ENCODE measurements at regions not wholly inside any gene's neighbourhood (a gene's known extent, or its start where the extent isn't known, plus 50 kb on each side); places are given as distances from the start of the nearest gene placed in this dataset.
"Not testable (repeated sequence)": the region's sequence is repeated elsewhere in the genome, so short reads cannot be mapped to it uniquely, and the experiment has no call there.

DNA sequence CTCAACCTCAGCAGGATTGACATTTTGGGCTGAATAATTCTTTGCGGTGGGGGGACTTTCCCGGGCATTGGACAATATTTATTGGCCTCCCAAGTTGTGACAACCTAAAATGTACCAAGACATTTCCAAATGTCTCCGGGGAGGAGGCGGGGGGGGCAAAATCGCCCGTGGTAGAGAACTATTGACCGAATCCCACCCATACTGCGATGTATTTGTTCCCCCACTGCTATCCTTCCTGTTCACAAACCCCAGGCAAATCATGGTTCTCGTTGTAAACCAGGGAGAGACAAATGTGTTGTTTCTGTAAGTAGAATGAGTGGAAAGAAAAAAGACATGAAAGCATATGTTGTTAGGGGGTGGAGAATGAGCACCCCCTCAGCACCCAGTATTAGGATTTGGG is 141.9 kb downstream of the PSAT1 start:
- no peak for FAIRE-seq

DNA sequence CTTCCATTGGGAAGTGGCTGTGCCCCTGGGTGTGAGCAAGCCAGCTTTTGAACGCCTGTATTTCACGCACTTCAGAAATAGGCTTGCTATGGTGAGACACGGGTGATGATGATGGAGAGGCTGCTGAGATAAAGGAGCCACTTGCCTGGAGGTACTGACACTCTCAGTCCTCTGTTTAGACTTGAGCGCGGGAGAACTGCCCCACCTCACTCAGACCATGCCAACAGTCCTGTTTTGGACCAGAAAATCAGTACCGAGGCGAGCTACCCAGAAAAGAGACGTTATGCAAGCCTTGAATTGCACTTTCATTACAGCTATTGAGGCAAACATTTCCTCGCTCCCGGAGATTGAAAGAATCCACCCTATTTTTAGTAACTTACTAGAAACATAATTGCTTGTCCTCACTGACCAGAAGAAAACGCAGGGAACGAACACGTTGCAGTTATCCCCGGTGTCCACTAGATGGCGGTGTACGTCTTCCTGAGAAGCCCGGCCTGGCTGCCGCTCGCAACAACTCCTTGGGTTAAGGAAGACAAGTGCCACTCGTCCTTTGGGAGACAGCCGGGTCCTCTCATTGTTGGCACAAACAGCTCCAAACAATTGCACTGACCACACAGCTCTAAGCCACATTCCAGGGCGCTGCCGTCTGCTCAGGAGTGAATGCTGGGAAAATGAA is 142.4 kb downstream of the PSAT1 start:
- no peak for FAIRE-seq

DNA sequence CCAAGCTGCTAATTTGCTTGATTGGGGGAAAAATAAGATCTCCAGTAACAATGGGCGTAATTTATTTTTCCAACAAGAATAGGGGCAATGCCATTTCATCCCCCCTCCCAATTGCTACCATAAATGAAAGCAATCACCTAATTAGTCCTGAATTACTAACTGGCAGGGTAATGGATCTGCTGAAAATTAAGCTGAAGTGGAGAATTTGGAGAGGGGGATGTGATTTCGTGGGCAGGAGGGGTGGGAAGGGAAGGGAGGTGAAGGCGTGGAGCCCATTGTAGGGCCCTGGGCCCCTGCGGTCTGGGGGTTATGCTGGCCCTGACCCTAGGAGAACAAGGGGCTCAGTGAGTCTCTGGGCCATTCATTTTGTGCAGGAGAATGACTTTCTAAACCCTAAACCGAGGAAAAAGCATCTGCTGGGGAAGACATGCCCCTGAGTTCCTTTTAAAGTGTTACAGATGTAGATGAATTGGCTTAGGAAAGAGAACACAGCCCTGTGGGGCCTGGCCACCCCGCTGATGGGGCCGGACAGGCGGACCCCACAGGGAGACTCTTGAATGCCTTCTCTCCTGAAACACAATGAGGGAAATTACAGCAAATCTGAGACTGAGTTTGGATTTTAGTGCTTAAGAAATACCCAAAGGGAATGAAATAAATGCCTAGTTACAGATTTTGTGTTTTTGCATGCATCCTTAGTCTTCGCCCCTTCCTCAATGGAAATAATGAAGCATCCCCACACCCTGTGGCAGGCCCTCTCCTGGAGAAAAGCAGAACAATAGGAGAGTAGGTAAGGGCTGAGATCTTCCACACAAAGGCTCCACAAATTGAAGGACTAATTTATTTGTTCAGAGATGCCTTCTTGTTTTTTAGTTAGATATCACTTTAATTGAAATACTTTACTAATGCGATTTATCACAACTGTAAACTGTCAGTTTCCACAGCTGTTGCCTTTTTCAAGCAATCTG is 143.2 kb downstream of the PSAT1 start:
- peak; percentile 99 for FAIRE-seq

DNA sequence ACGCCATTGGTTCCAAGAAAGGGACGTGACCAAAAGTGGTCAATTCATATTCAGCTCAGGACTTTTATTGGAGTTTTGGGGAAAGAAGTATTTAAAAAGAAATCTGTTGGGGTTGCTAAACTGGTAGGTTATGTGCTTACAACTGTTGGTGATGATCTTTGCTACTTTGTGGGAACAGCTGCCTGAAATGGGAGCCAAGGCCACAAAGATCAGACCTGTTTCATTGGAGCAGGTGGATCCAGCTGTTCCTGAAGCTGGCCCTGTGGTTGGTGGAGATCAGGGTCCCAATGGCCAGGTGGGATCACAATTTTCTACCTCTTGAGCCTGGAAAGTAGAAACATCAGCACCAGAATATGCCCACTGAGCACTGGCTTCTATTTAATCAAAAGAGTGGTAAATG is 144.5 kb downstream of the PSAT1 start:
- no peak for FAIRE-seq

DNA sequence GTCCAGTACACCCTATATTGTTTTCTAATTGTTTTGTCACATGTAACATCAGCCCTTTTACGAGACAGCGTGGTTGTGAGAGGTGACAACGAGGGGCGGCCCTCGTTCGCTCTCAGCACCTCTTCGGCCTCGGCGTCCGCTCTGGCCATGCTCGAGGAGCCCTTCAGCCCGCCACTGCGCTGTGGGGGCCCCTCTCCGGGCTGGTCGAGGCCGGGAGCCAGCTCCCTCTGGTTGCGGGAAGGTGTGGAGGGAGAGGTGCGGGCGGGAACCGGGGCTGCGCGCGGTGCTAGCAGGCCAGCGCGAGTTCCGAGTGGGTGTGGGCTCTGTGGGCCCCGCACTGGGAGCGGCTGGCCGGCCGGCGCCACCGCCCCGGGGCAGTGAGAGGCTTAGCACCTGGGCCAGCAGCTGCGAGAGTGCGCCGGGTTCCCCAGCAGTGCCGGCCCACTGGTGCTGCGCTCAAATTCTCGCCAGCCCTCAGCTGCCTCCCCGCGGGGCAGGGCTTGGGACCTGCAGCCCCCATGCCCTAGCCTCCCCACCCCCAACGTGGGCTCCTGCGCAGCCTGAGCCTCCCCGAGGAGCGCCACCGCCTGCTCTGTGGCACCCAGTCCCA is 145.0 kb downstream of the PSAT1 start:
- FAIRE-seq, result no peak

DNA sequence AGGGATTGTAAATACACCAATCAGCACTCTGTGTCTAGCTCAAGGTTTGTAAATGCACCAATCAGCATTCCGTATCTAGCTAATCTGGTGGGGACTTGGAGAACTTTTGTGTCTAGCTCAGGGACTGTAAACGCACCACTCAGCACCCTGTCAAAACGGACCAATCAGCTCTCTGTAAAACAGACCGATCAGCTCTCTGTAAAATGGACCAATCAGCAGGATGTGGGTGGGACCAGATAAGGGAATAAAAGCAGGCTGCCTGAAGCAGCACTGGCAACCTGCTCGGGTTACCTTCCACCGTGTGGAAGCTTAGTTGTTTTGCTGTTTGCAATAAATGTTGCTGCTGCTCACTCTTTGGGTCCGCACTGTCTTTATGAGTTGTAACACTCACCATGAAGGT is 145.7 kb downstream of the PSAT1 start:
- not testable (repeated sequence) for FAIRE-seq

DNA sequence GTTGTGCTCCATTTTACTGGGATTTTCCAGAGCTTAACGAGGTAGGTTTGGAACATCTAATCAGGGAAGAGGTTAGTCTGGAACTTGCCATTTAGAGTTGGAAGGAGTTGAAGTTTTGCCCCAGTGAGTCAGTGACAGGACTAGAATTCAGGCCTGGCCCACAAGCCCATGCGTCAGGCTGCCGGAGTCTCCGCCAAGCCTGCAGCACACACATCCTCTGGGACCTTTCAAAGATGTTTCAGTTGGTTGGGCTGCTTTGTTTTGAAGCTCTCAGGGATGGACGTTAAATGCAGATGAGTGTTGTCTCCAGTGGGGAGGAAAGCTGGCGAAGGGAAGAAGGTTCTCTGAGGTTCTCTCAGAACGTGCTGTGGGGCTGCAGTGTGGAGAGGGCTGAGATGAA is 147.0 kb downstream of the PSAT1 start:
- no peak for FAIRE-seq

DNA sequence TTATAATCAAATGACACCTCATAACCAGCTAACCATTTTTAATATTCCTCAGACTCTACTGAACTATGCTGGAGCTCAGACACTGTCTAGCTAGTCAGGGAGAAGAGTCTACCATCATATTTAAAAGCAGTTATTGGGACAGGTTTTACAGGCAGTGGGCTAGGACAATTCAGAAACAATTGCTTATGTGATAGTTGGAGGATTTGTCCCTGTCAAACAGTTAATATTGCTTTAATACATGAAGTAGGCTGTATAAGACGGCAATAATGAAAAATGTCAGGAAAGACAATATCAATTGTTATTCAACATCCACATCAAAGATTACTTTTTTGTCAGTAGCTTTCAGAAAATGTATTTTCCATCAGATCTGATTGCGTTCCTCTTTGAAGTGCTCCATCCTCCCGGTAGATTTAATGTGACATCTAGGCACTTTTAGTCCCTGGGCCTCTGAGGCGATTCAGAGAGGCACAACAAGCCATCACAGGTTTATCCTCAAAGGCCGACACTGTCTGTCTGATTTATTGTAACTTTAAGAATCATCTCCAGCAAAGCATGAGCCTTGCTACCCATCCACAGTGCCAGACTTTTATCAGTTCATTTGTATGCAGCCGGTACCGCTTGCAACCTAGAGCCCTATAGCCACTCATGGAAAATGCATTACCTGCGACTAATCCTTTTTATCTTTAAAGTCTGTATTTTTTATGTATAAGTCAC is 152.2 kb downstream of the PSAT1 start:
- FAIRE-seq, result no peak

DNA sequence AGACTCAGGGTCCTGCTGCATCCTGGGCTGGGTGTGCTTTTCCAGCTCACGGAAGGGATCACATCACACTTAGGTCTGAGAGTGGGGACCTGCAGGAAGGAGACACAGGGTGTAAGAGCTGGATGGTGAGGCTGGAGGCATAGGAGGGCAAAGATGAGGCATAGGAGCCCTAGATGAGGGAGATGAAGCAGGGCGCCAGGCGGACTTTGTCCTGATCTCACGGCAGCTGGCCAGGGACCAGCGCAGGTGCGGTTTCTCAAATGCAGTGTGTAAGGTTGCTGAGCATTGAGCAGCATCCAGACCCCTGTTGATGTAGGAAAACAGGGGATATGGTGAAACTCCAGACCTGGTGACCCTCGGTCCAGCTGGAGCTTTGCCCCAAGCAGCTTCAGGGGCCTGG is 156.5 kb downstream of the PSAT1 start:
- no peak for FAIRE-seq

DNA sequence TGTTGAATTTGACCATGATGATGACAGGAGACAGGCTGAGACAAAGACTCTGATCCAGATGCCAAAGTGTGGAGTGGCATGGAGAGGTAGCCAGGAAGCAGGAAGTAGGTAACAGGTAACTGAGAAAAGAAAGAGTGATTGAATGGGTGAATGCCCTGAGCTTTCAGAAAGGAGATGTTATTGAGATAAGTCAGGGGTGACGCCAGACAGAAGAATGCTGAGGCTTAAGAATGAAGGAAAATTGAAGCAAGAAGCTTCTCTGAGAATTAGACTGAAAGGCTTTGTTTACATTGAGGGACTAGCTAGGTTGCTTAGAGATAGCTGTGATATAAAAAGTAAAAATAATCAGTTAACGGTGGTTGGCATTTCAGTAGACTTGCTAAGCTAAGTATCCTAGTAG is 165.7 kb downstream of the PSAT1 start:
- FAIRE-seq, result no peak

DNA sequence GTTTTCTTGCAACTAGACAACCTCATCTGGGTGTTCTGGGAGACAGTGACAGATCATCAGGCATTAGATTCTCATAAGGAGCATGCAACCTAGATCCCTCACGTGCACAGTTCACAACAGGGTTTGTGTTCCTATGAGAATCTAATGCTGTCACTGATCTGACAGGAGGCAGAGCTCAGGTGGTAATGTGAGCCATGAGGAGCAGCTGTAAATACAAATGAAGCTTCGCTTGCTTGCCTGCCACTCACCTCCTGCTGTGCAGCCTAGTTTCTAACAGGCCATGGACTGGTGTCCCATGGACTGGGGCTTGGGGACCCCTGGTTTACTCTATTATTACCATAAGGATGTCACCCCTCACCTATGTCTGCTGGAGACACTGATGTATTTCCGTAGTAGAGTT is 166.8 kb downstream of the PSAT1 start:
- no peak for FAIRE-seq

DNA sequence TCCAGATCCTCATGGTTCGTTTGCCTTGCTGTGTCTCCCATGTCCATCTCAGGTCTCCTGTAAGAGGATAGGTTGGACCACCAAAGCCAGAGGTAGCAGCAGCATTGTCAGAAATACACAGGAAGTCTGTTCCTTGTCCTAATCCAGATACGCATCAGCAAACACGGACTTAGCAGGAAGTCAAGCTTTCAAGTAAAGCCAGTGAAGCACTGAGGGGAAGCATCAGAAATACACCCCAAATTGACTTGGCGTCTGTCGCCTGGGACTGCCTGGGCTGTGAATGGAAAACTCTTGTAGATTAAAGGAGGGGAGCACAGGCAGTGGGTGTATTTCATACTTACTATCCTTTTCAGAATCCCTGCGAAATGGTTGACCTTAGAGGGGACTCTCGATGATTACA is 171.3 kb downstream of the PSAT1 start:
- no peak for FAIRE-seq

DNA sequence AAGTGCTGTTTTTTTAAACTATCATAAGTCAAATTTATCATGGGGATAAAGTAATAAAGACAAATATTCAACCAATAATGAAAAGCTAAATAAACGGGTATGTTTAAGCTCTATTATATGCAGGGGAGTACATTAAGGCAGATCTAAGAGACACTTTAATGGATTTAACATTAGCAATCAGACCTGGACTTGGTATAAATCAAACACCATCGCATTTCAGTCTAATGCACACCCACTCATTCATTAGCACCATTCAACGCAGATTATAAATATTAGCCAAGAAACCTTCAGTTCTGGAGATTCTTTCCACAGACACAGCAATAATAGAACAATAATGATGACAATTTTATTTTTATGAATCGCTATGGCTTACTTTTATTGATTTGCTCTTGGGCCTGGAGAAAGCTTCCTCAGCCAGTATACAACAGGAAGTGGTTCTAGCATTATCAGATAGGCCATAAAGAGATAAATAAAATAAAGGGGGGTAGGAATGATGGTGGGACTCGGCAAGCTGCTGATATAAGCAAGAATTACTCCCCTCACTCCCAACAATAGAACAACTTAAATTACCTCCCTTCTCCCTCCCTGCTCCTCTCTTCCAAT is 172.2 kb downstream of the PSAT1 start:
- no peak for FAIRE-seq

DNA sequence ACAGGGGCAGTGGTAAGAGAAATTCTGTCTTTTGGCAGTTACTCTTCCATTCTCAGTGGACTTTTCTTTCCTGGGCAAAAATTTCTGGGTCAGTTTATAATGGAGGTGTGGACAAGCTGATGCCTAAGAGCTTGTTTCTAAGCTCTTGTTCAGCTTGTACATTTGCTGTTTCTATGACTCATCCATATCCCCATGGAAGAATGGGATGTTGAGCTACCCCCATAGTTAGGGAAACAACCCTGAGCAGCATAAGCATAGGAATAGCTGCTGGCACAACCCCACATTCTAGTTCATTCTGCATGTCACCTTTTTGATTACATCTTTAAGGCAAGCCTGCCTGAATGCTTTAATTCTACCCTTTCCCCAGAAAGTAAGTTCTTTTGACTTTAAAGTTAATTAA is 173.3 kb downstream of the PSAT1 start:
- FAIRE-seq, result no peak

DNA sequence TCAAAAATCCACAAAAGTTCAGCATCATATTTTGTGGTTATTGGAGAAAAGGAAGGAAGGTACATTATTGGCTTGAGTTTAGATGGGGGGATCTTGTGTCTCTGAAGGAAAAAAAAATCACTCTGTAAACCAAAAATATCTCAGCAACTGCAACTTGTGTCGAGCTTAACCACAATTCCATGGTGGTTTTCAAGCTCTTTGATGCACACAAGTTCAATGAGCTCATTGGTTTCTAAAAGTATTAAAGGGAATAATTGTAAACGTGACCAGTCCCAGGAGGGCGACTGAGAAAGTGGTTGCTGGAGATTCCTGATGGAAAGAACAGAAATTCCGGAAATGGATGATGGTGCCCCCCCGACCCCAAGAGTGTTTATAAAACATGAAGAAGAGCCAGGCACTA is 173.8 kb downstream of the PSAT1 start:
- FAIRE-seq, result no peak

DNA sequence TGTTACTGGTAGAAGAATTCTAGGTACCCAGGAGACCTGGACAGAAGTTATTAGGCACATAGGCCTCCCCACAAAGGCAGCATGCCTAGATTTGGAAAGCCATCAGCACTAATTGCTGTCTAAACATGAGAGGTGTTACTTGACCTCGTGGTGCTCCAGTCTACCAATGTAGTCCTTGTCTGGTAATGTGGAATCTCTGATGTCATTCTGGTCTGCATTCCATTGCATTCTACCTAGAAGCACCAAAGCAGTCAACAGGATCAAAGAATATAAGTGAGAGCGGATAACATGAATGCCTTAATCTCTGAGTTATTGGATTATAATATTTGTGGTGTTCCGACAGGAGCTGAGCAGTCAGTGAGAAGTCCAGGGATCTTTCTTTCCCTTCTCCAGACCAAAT is 175.2 kb downstream of the PSAT1 start:
- FAIRE-seq, result no peak

DNA sequence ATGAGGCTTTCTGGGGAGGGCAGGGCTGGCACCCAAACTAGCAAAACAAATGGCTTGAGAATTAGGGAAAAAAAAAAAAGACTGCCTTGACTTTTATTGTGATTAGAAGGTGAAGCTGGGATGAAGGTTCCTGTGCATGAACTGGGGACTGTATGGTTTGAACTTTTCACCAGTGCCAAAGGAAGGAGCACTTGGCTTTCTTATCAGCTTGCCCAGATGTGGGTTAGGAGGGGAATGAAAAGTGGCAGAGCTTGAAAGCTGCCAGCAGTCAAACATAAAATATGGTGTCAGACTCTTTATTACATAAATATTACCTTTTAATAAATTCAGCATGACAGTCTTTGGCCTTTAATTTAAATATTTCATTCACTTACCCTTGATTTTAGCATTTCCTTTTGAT is 182.5 kb downstream of the PSAT1 start:
- FAIRE-seq, result no peak

DNA sequence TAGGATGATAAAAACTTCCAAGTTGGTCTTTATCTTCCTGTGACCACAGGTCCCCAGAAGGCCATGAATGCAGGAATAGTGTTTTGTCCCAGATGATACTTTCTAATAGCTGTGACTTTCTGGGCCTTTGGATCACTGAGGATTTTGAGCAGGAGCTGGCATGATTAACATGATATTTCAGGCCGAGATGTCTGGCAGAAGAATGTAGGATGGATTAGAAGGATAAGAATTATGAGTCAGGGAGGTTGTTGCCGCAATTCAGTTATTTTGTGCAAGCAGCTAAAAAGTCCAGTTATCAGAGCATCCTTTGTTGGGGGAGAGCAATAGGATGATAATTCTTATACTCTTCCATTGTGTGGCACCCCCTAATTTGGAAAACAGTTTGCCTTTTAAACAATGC is 189.7 kb downstream of the PSAT1 start:
- no peak for FAIRE-seq

DNA sequence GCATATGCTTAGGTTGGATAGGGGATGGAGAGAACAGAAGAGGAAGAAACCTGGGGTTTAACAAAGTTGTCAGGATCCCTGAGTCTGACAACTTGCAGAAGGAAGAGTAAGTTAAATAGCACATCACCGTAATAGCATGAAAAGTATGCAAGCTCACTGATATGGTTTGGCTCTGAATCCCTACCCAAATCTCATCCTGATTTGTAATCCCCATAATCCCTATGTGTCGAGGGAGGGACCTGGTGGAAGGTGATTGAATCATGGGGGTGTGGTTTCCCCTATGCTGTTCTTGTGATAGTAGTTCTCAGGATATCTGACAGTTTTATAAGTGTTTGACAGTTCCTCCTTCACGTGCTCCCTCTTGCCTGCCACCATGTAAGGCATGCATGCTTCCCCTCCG is 193.3 kb downstream of the PSAT1 start:
- FAIRE-seq, result no peak

DNA sequence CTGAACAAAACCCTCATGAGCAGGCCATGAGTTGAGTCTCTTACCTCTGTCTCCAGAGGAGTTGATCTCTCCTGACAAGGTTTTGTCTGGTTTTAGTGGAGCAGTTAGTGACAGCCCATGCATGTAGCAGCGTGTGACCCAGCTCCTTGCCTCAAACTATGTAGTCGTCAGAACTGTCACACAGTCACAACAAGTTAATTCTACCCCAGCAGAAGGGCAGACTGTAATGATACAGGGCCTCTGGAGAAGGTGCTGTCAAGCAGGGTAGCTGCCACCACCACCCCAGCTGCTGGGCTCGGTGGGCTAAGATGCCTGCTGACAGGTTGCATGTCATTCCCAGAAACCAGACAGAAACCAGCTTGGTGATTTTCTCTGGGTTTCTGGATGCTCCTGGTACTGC is 194.5 kb downstream of the PSAT1 start:
- FAIRE-seq, result no peak

DNA sequence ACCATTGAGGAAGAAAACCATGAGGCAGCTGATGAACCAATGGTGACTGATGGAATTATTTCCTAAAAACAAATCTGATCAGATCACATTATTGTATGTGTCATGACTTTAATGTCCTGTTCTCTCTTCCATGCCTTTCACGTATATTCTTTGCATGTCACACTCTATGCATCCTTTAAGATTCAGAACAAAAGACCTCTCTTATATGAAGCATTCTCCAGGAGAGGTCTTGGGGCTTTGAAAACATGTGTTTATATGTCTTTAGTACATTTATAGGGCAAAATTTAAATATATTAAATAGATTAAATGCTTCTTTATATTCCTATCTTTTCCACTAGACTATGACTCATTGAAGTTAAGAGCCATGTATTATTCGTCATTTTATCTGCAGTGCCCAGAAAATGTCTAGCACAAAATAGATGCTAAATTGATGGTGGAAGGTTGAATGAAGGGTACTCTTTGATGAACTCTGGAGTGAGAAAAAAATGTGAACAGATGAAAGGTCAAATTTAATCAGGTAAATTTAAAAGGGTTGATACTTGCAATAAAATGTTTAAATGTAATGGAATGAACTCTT is 196.3 kb downstream of the PSAT1 start:
- FAIRE-seq, result no peak

DNA sequence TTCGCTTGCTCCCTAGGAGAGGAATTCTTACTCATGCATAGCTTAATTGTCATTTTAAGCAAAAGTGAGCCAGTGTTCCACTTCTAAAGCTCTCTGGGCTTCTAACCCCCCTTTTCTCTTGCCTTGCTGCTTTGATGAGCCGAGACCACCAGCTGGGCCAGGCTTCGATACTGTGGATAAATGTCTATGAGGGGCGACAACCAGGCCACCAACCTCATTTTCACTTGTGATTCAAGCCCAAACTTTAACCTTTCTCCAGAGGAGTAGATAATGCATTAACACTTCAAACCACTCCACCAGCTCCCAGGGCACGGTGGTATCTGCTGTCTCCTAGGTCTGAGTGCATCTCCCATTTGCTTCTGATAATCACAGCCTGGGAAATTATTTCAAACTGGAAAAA is 205.6 kb downstream of the PSAT1 start:
- no peak for FAIRE-seq

DNA sequence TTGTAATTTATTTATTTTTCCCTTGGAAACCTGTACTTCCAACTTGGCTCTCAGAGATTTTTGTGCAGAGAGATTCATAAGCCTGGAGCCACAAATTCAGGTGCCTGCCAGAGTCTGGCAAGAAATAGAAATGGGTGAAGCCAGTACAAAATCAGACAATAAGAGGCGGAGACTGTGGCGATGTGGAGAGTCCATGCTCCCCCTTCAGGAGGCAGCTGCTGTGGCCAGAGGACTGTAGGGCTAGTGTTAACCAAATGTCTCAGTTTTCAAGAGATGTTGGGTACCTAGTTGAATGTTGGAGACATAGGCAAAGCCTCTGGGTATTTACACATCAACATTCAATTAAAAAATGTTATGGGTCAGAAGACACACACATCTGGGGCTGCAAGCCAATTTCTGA is 208.6 kb downstream of the PSAT1 start:
- FAIRE-seq, result no peak
